OCI-LY7 (cell line): ENCODE measurements at regions not wholly inside any gene's neighbourhood (a gene's known extent, or its start where the extent isn't known, plus 50 kb on each side); places are given as distances from the start of the nearest gene placed in this dataset.

Source experiments
- CTCF ChIP-seq: fragments of 200-600 bp; sonication (generic); conservative IDR thresholded peaks from 2 replicates; pipeline ENCODE4 v1.5.1; 2014; ENCODE audit warnings: mild to moderate bottlenecking, antibody characterized with exemption, low read length, moderate library complexity, mixed read lengths
- EZH2phosphoT487 ChIP-seq: fragments of 200-600 bp; sonication (generic); IDR thresholded peaks from 2 replicates; pipeline ENCODE4 v1.6.1; 2018; ENCODE audit warnings: low read depth, borderline replicate concordance, mild to moderate bottlenecking, mixed run types, antibody characterized with exemption, low read length, moderate library complexity, mixed read lengths

- TF ChIP-seq CTCF (no peak), EZH2phosphoT487 (no peak)
These were observed 544.4 kb downstream of the TDRD15 start for GRCh38 chr2:21668078-21668710.
